GM23338 (cell line): ENCODE measurements at regions not wholly inside any gene's neighbourhood (a gene's known extent, or its start where the extent isn't known, plus 50 kb on each side); places are given as distances from the start of the nearest gene placed in this dataset.

Experiments
- ATAC-seq: fragments of 200-7000 bp; cut with Tn5 transposase; 3 replicates; pipeline ENCODE4 v1.9.1; 2020
- DNase-seq: peaks from one replicate; pipeline ENCODE4 v3.0.0-alpha.2; 2015; ENCODE audit warnings: low spot score
- H2AFZ ChIP-seq: fragments of 200-600 bp; sonication (generic); 2 replicates; pipeline ENCODE4 v1.8.0; 2016; ENCODE audit warnings: antibody characterized with exemption, mild to moderate bottlenecking, moderate library complexity
- H3F3A ChIP-seq: fragments of 200-600 bp; sonication (generic); replicated peaks from 2 replicates; pipeline ENCODE4 v1.8.0; 2017; ENCODE audit warnings: antibody characterized with exemption, mixed run types, low read depth
- H3K27ac ChIP-seq: fragments of 200-600 bp; sonication (generic); 2 replicates; pipeline ENCODE4 v1.6.1; 2016; ENCODE audit warnings: low read depth
- H3K27me3 ChIP-seq: fragments of 200-600 bp; sonication (generic); 2 replicates; pipeline ENCODE4 v1.8.0; 2016; ENCODE audit warnings: mild to moderate bottlenecking, mixed run types, moderate library complexity; ENCODE audit not compliant: insufficient read depth
- H3K36me3 ChIP-seq: fragments of 200-600 bp; sonication (generic); 2 replicates; pipeline ENCODE4 v1.8.0; 2016; ENCODE audit warnings: mild to moderate bottlenecking; ENCODE audit not compliant: insufficient read depth
- H3K4me1 ChIP-seq: fragments of 200-600 bp; sonication (generic); 2 replicates; pipeline ENCODE4 v1.8.0; 2016; ENCODE audit warnings: mild to moderate bottlenecking, moderate library complexity; ENCODE audit not compliant: insufficient read depth
- H3K4me2 ChIP-seq: fragments of 200-600 bp; sonication (generic); 2 replicates; pipeline ENCODE4 v1.7.1; 2017; ENCODE audit warnings: mixed run types
- H3K4me3 ChIP-seq: fragments of 200-600 bp; sonication (generic); 2 replicates; pipeline ENCODE4 v1.6.1; 2016; ENCODE audit warnings: mixed run types
- H3K79me2 ChIP-seq: fragments of 200-600 bp; sonication (generic); replicated peaks from 2 replicates; pipeline ENCODE4 v1.8.0; 2017; ENCODE audit warnings: mild to moderate bottlenecking; ENCODE audit not compliant: insufficient read depth
- H3K9me2 ChIP-seq: fragments of 200-600 bp; sonication (generic); 2 replicates; pipeline ENCODE4 v1.8.0; 2017; ENCODE audit not compliant: insufficient read depth
- H4K20me1 ChIP-seq: fragments of 200-600 bp; sonication (generic); replicated peaks from 2 replicates; pipeline ENCODE4 v1.8.0; 2017; ENCODE audit warnings: mild to moderate bottlenecking; ENCODE audit not compliant: insufficient read depth
- H3K27ac Mint-ChIP-seq: 2 replicates; pipeline ENCODE4 v1.8.0; 2020; ENCODE audit warnings: inconsistent platforms, mild to moderate bottlenecking, moderate library complexity, mixed read lengths
- H3K27me3 Mint-ChIP-seq: 3 replicates; pipeline ENCODE4 v1.8.0; 2022; ENCODE audit warnings: low read depth, mild to moderate bottlenecking, moderate library complexity, mixed read lengths, inconsistent platforms; ENCODE audit not compliant: insufficient read depth, poor library complexity
- H3K36me3 Mint-ChIP-seq: 3 replicates; pipeline ENCODE4 v1.8.0; 2021; ENCODE audit warnings: low read depth, mild to moderate bottlenecking, inconsistent platforms, moderate library complexity, mixed read lengths
- H3K4me1 Mint-ChIP-seq: 3 replicates; pipeline ENCODE4 v1.8.0; 2020; ENCODE audit warnings: mild to moderate bottlenecking, inconsistent platforms, mixed read lengths
- H3K4me3 Mint-ChIP-seq: 3 replicates; pipeline ENCODE4 v1.8.0; 2021; ENCODE audit warnings: moderate library complexity, mild to moderate bottlenecking, inconsistent platforms, mixed read lengths
- H3K9me3 Mint-ChIP-seq: 3 replicates; pipeline ENCODE4 v1.8.0; 2020; ENCODE audit warnings: moderate library complexity, mild to moderate bottlenecking, inconsistent platforms, mixed read lengths
- CREB1 ChIP-seq: fragments of 250-450 bp; sonication (Bioruptor Pico); IDR thresholded peaks from 2 replicates; pipeline ENCODE4 v1.5.0; 2020; ENCODE audit warnings: low read depth, mild to moderate bottlenecking, moderate library complexity
- CTCF ChIP-seq, 2 experiments: fragments of 200-600 bp in 1 of 2; sonication (generic) in 1 of 2; conservative IDR thresholded peaks; 2 replicates each; pipeline versions ENCODE4 v1.5.1 to v1.6.1; 2016 to 2017; ENCODE audit warnings: antibody characterized with exemption in 2 of 2, low read depth in 2 of 2, mild to moderate bottlenecking in 2 of 2, moderate library complexity in 1 of 2
- ETS1 ChIP-seq: IDR thresholded peaks from 2 replicates; pipeline ENCODE4 v1.6.1; 2016; ENCODE audit warnings: antibody characterized with exemption
- EZH2 ChIP-seq: fragments of 200-600 bp; sonication (generic); IDR thresholded peaks from one replicate; pipeline ENCODE4 v1.8.0; 2017; ENCODE audit warnings: antibody characterized with exemption, mild to moderate bottlenecking, low read depth; ENCODE audit not compliant: unreplicated experiment
- EZH2phosphoT487 ChIP-seq: fragments of 200-600 bp; sonication (generic); IDR thresholded peaks from one replicate; pipeline ENCODE4 v1.8.1; 2018; ENCODE audit warnings: antibody characterized with exemption; ENCODE audit not compliant: unreplicated experiment
- JUNB ChIP-seq: IDR thresholded peaks from one replicate; pipeline ENCODE4 v1.6.1; 2016; ENCODE audit warnings: antibody characterized with exemption; ENCODE audit not compliant: unreplicated experiment
- POLR2AphosphoS5 ChIP-seq: IDR thresholded peaks from 2 replicates; pipeline ENCODE4 v1.6.1; 2016; ENCODE audit warnings: antibody characterized with exemption, low read depth
- STAT1 ChIP-seq: IDR thresholded peaks from one replicate; pipeline ENCODE4 v1.6.1; 2016; ENCODE audit warnings: antibody characterized with exemption; ENCODE audit not compliant: unreplicated experiment
- ZNF114 ChIP-seq: fragments of 250-450 bp; sonication (Bioruptor Pico); IDR thresholded peaks from 2 replicates; pipeline ENCODE4 v1.5.0; 2020; ENCODE audit warnings: mild to moderate bottlenecking, moderate library complexity
- ZNF331 ChIP-seq: fragments of 250-450 bp; sonication (Bioruptor Pico); IDR thresholded peaks from 2 replicates; pipeline ENCODE4 v1.5.0; 2020; ENCODE audit warnings: low read depth, mild to moderate bottlenecking, moderate library complexity
- ZNF462 ChIP-seq: fragments of 250-450 bp; sonication (Bioruptor Pico); IDR thresholded peaks from 2 replicates; pipeline ENCODE4 v1.5.0; 2020; ENCODE audit warnings: mild to moderate bottlenecking, moderate library complexity

- TF ChIP-seq CTCF (conservative IDR thresholded peaks at IDR 0.05; ENCODE audit: low read depth in 2 of 2): no peak
- no peak for TF ChIP-seq ETS1
- no peak for TF ChIP-seq ZNF331 (CRISPR knock-in tag)
- TF ChIP-seq EZH2phosphoT487: no peak
- no peak for TF ChIP-seq ZNF114 (CRISPR knock-in tag)
- TF ChIP-seq CREB1 (CRISPR knock-in tag): no peak
These were observed 314.1 kb upstream of the LRIG3 start (continued) for GRCh38 chr12:59234391-59234790.

GRCh38 chr12:59230334-59230733 lies 310.0 kb upstream of the LRIG3 start:
- ATAC-seq: no peak
- no peak overlapping the region for H2AFZ ChIP-seq
- no peaks in the 10 kb centered on the region for H3K36me3 ChIP-seq
- no peak overlapping the region for H3K27ac Mint-ChIP-seq
- H3K4me1 ChIP-seq: no peaks in the 10 kb centered on the region
- no peaks in the 10 kb centered on the region for H3F3A ChIP-seq
- H3K27me3 Mint-ChIP-seq: no peaks in the 10 kb centered on the region
- H3K9me2 ChIP-seq: no peaks in the 10 kb centered on the region; the same call in 1 of the 2 replicates
- no peak overlapping the region for H3K27ac ChIP-seq
- peaks cover 13% of the 10 kb centered on the region for H3K36me3 Mint-ChIP-seq
- H3K4me1 Mint-ChIP-seq: no peaks in the 10 kb centered on the region
- no peaks in the 10 kb centered on the region for H3K79me2 ChIP-seq
- DNase-seq: no peak
- no peak overlapping the region for H3K4me3 Mint-ChIP-seq
- no peaks in the 10 kb centered on the region for H3K27me3 ChIP-seq
- no peaks in the 10 kb centered on the region for H4K20me1 ChIP-seq
- peaks cover 36% of the 10 kb centered on the region for H3K9me3 Mint-ChIP-seq
- no peak overlapping the region for H3K4me3 ChIP-seq
- TF ChIP-seq CTCF (conservative IDR thresholded peaks at IDR 0.05; ENCODE audit: low read depth in 2 of 2): no peak
- no peak for TF ChIP-seq ZNF462 (CRISPR knock-in tag)
- TF ChIP-seq POLR2AphosphoS5: no peak
- TF ChIP-seq JUNB: no peak
- no peak for TF ChIP-seq STAT1
- TF ChIP-seq ZNF331 (CRISPR knock-in tag): no peak
- no peak for TF ChIP-seq EZH2
- no peak for TF ChIP-seq ETS1
- TF ChIP-seq CREB1 (CRISPR knock-in tag): no peak
- H3K4me2 ChIP-seq: no peak overlapping the region
